ENCODE measurements at regions not wholly inside any gene's neighbourhood (a gene's known extent, or its start where the extent isn't known, plus 50 kb on each side); places are given as distances from the start of the nearest gene placed in this dataset.

DNA sequence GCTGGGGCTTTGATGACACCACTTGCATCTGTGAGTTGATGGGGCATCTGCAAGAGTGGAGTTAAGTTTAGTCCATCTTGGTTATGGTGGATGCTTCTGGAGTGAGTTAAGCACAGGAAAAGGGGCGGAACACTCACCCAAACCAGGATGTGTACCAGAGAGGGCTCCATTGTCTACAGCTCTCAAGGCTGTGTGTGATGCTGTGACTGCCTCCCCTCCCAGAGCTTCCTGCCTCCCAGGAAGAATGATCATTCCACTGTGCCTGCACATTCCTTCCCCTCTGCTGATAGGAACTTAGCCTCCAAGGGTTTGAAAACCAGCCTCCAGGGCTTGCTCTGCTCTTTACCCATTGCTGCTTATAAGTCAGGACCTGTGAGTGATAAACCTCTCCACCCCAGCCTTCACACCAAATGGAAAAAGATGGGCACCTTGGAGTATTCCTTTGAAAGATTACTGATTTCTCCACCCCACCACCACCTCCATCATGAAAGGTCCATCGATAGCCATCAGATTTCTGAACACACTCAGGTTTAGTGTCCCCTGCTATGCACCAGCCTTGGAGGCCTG is 160.1 kb upstream of the SPRY4 start:
- TF ChIP-seq, protein P1, sequence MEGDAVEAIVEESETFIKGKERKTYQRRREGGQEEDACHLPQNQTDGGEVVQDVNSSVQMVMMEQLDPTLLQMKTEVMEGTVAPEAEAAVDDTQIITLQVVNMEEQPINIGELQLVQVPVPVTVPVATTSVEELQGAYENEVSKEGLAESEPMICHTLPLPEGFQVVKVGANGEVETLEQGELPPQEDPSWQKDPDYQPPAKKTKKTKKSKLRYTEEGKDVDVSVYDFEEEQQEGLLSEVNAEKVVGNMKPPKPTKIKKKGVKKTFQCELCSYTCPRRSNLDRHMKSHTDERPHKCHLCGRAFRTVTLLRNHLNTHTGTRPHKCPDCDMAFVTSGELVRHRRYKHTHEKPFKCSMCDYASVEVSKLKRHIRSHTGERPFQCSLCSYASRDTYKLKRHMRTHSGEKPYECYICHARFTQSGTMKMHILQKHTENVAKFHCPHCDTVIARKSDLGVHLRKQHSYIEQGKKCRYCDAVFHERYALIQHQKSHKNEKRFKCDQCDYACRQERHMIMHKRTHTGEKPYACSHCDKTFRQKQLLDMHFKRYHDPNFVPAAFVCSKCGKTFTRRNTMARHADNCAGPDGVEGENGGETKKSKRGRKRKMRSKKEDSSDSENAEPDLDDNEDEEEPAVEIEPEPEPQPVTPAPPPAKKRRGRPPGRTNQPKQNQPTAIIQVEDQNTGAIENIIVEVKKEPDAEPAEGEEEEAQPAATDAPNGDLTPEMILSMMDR (conservative IDR thresholded peaks at IDR 0.05) = no peak
- H3K27ac ChIP-seq = no peak overlapping the region

DNA sequence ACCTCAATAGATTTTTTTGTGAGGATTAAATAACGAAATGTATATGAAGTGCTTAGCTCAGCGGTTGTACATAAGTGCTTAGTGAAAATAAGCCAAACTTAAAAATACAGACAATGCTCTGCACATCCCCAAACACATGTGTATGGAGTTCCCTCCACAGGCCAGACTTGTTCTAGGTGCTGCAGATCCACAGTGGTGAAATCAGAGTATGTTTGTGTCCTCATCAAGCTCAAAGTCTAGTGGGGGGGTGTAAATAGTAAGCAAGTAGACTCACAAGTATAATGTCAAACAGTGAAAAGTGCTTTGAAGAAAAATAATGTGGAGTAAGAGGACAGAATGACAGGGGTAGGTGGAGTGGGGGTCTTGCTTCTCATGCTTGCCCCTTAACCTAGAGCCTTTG is 157.4 kb upstream of the SPRY4 start:
- H3K27ac ChIP-seq = no peak overlapping the region
- TF ChIP-seq, protein P1 (conservative IDR thresholded peaks at IDR 0.05) = no peak

DNA sequence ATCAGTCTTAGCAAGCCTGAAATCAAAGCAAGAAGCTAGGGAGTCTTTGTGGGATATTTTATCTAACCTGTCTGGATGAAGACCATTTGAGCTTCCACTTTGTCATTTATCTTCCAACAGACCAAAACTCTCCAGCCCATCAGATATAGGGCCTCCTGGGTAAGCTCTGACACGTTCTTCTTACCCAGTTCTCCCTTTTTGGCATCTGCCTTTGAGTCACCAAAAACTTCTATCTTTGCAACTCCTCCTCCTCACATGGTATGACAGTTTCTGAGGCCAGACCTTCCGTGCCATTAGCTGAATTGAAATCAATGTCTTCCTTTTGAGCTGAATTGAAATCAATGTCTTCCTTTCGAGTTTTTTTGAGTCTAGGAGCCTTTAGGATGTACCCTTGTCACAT is 156.6 kb upstream of the SPRY4 start:
- TF ChIP-seq, protein P1 (conservative IDR thresholded peaks at IDR 0.05) = no peak
- H3K27ac ChIP-seq = no peak overlapping the region

DNA sequence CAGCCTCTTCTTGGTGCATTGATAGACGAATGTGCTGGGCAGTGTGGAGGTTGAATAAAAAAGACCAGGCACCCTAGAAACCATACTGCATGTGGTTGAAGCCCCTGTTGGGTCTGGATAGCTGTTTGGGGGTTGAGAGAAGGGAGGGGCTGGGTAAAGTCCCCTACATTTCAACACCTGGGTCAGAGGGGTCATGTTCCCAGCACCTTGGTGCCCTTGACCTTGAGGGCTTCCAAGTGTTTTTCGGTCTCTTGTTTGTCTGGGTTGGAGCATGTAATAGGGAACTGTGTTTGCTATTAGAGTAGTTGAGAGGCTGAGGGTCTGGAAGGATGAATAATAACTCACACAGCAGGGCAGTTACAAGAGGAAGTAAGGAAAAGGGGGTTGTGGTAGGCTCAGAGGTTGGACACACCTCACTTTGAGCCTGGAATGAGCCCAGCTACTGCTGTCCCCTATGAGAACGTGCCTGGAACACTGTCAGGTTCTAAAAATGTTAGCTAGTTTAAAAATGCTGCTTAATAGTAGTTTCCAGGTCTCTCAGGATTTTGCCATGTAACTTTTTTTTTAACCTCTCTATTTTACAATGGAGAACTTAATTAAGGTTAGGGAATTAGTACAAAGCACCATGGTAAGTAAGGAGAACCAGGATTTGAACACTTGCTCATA is 155.2 kb upstream of the SPRY4 start:
- H3K27ac ChIP-seq = no peak overlapping the region
- TF ChIP-seq, protein P1 (conservative IDR thresholded peaks at IDR 0.05) = no peak

DNA sequence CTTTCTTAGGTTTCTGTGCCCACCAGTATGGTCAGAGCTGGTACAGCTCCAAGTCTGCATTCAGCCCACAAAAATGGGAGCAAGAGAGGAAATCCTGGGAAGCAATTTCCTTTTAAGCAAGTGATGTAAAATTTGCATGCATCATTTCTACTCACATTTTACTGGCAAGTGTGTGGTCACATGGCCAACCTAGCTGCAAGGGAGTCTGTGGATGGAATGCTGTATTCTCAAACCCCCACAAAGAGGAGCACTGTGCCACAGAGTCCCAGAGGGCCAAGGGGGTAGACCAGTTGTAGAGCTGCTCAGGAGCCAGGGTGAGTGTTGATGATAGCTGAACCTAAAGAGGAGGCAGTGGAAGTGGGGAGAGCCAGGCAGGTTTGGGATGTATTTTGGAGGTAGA is 154.3 kb upstream of the SPRY4 start:
- TF ChIP-seq, protein P1 (conservative IDR thresholded peaks at IDR 0.05) = no peak
- H3K27ac ChIP-seq = no peak overlapping the region

DNA sequence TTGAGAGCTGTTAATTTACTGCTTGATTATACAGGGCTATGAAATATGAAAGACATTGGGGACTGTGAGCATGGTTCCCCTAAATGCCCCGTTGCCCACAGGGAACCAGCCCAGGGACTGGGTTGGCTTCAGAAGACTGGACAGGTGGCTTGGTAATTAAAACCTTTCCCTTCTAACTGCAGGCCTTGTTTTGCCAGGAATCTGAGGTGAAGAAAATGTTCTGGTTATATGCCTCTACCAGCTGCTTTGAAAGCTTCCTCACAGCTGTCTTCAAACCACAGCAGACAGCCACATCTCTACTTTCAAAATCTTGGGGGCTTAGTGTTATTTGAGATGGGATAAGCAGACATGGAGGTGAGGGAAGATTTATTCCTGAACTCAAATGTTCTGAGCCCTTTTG is 153.3 kb upstream of the SPRY4 start:
- TF ChIP-seq, protein P1 (conservative IDR thresholded peaks at IDR 0.05) = no peak
- H3K27ac ChIP-seq = no peak overlapping the region

DNA sequence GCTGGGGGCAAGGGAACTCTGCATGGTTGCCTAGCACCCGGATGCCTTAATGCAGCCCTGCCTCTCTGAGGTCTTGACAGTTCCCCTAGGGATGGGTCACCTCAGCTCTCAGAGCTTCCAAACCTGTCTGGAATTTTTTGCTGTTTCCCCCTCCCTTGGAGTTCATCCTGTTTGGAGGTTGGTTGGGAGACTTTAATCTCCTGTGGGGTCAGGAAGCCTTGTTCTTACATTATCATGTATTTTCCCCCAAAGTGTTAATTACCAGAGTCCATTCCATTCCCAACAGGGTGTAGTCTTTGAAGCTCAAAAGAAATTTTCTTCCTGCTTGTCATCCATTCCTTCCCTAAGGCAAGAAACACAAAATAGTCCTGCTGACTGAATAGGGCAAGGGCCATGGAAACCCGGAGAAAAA is 150.3 kb upstream of the SPRY4 start:
- TF ChIP-seq, protein P1 (conservative IDR thresholded peaks at IDR 0.05) = no peak
- no peak overlapping the region for H3K27ac ChIP-seq

Measured in VCaP (cell line).